Testis (tissue), 2 donors: ENCODE measurements at regions not wholly inside any gene's neighbourhood (a gene's known extent, or its start where the extent isn't known, plus 50 kb on each side); places are given as distances from the start of the nearest gene placed in this dataset.

ENCODE experiments used
- CTCF ChIP-seq, 3 experiments: fragments of 450-650 bp in 2 of 3; fragments of 200-600 bp in 1 of 3; sonication (generic) in 1 of 3; IDR thresholded peaks; one replicate each; pipeline ENCODE4 v1.5.1; 2016 to 2019; ENCODE audit warnings: antibody characterized with exemption in 3 of 3, mild to moderate bottlenecking in 2 of 3, moderate library complexity in 1 of 3
- POLR2A ChIP-seq: fragments of 450-650 bp; IDR thresholded peaks from one replicate; pipeline ENCODE4 v1.6.1; 2017; ENCODE audit warnings: antibody characterized with exemption, mild to moderate bottlenecking, moderate library complexity

GRCh38 chr4:132955146-132955545, 193.9 kb upstream of the PCDH10 start:
- TF ChIP-seq CTCF (IDR thresholded peaks at IDR 0.05) (no peak), POLR2A (no peak)
